CD4-positive, alpha-beta memory T cell (primary cell): ENCODE measurements at regions not wholly inside any gene's neighbourhood (a gene's known extent, or its start where the extent isn't known, plus 50 kb on each side); places are given as distances from the start of the nearest gene placed in this dataset.
"Not testable (repeated sequence)": the region's sequence is repeated elsewhere in the genome, so short reads cannot be mapped to it uniquely, and the experiment has no call there.

Experiments
- CTCF ChIA-PET: fragments of 350-600 bp; sonication (Branson Sonifier 250); formaldehyde crosslinking; loops from one replicate; lab custom pipeline; 2021; ENCODE audit warnings: inconsistent platforms; ENCODE audit not compliant: partially characterized antibody; lab: Charles Lee
- POLR2A ChIA-PET: fragments of 350-600 bp; sonication (Branson Sonifier 250); formaldehyde crosslinking; loops from one replicate; lab custom pipeline; 2021; ENCODE audit not compliant: partially characterized antibody; lab: Charles Lee
- DNase-seq, 5 donors: peaks; one replicate each; pipeline versions ENCODE4 v3.0.0 to v3.0.0-alpha.2; 2020 to 2022; ENCODE audit warnings: mixed read lengths in 1 of 5
- H3K27ac ChIP-seq: one replicate; pipeline ENCODE4 v1.7.0; 2013; ENCODE audit warnings: low read depth, low read length
- H3K27me3 ChIP-seq: 2 replicates; pipeline ENCODE4 v1.7.0; 2013; ENCODE audit warnings: mild to moderate bottlenecking, low read length, moderate library complexity; ENCODE audit not compliant: insufficient read depth
- H3K36me3 ChIP-seq: 2 replicates; pipeline ENCODE4 v1.7.0; 2013; ENCODE audit warnings: mild to moderate bottlenecking, low read length, moderate library complexity; ENCODE audit not compliant: insufficient read depth
- H3K4me1 ChIP-seq: 2 replicates; pipeline ENCODE4 v1.7.0; 2013; ENCODE audit warnings: mild to moderate bottlenecking, low read length, moderate library complexity; ENCODE audit not compliant: insufficient read depth
- H3K4me3 ChIP-seq, 2 donors: one replicate each; pipeline ENCODE4 v1.7.0; 2013; ENCODE audit warnings: low read length in 2 of 2, mild to moderate bottlenecking in 1 of 2
- H3K9me3 ChIP-seq, 2 donors: one replicate each; pipeline ENCODE4 v1.7.0; 2013; ENCODE audit warnings: low read length in 2 of 2, control low read depth in 1 of 2; ENCODE audit not compliant: control insufficient read depth in 1 of 2
- H3K27ac Mint-ChIP-seq, 7 donors: one replicate each; pipeline ENCODE4 v1.8.0; 2020 to 2021; ENCODE audit warnings: mixed read lengths in 7 of 7, mild to moderate bottlenecking in 6 of 7, inconsistent platforms in 3 of 7, moderate library complexity in 3 of 7
- H3K27me3 Mint-ChIP-seq, 2 donors: one replicate each; pipeline ENCODE4 v1.8.0; 2020 to 2021; ENCODE audit warnings: mixed read lengths in 2 of 2
- H3K36me3 Mint-ChIP-seq, 2 donors: one replicate each; pipeline ENCODE4 v1.8.0; 2020 to 2021; ENCODE audit warnings: mixed read lengths in 2 of 2, inconsistent platforms in 1 of 2, mild to moderate bottlenecking in 1 of 2
- H3K4me1 Mint-ChIP-seq, 4 donors: one replicate each; pipeline ENCODE4 v1.8.0; 2020 to 2021; ENCODE audit warnings: mixed read lengths in 4 of 4, mild to moderate bottlenecking in 1 of 4
- H3K4me3 Mint-ChIP-seq, 8 donors: one replicate each; pipeline ENCODE4 v1.8.0; 2020 to 2021; ENCODE audit warnings: mixed read lengths in 8 of 8, mild to moderate bottlenecking in 7 of 8, moderate library complexity in 6 of 8, inconsistent platforms in 3 of 8
- H3K9me3 Mint-ChIP-seq, 8 donors: one replicate each; pipeline ENCODE4 v1.8.0; 2020 to 2021; ENCODE audit warnings: mixed read lengths in 8 of 8, mild to moderate bottlenecking in 5 of 8, inconsistent platforms in 3 of 8, moderate library complexity in 1 of 8
- intact Hi-C: fragments of 100-400 bp; cut with micrococcal nuclease; formaldehyde crosslinking; loops from one replicate; pipeline ENCODE4 v1.15.1; 2023

DNA sequence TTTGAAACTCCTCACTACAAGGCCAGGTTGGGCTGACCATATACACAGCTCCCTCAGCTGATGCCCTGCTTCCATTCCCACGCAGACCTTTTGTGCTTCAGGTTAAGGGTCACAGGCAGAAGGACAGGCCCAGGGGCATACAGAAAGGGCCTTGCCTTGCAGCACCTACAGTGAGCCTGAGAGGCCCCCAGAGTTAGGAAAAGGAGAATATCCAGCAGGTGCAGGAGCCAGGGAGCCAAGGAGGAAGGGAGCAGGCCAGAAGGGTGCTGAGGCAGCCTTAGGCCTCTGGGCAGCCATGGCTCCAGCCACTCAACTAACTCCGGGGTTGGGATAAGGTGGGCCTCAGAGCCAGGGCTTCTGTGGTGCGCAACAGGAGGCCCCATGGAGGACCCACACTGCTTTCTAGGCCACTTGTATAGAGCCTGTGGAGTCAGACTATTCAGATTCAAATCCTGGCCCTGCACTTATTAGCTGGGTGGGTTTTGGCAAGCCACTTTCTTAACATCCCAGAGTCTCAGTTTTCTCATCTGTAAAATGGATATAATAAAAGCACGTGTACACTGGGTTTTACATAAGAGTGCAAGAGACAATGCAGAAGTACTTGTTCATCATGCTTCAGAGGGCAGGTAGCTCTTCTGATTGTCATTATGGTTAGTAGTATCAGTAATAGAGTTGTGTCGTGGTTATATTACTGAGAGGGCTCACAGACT, 214.6 kb upstream of the HAAO start:
- Mint-ChIP-seq H3K36me3 (peaks cover 0 to 7% of the 10 kb centered on the region in 2 donors), H3K9me3 (peaks cover 0 to 12% (median 6%) of the 10 kb centered on the region in 8 donors), H3K4me1 (peaks cover 0 to 2% (median 0%) of the 10 kb centered on the region in 4 donors), H3K4me3 (no peak overlapping the region), H3K27me3 (peaks cover 0 to 1% of the 10 kb centered on the region in 2 donors), H3K27ac (no peak overlapping the region)
- Histone ChIP-seq H3K27ac (no peak overlapping the region), H3K27me3 (no peaks in the 10 kb centered on the region), H3K9me3 (no peaks in the 10 kb centered on the region), H3K4me1 (no peaks in the 10 kb centered on the region), H3K4me3 (no peak overlapping the region), H3K36me3 (no peaks in the 10 kb centered on the region)
- no peak for DNase-seq
- ChIA-PET POLR2A (no interaction called here), CTCF (no interaction called here)
- intact Hi-C loops: no loop called here

DNA sequence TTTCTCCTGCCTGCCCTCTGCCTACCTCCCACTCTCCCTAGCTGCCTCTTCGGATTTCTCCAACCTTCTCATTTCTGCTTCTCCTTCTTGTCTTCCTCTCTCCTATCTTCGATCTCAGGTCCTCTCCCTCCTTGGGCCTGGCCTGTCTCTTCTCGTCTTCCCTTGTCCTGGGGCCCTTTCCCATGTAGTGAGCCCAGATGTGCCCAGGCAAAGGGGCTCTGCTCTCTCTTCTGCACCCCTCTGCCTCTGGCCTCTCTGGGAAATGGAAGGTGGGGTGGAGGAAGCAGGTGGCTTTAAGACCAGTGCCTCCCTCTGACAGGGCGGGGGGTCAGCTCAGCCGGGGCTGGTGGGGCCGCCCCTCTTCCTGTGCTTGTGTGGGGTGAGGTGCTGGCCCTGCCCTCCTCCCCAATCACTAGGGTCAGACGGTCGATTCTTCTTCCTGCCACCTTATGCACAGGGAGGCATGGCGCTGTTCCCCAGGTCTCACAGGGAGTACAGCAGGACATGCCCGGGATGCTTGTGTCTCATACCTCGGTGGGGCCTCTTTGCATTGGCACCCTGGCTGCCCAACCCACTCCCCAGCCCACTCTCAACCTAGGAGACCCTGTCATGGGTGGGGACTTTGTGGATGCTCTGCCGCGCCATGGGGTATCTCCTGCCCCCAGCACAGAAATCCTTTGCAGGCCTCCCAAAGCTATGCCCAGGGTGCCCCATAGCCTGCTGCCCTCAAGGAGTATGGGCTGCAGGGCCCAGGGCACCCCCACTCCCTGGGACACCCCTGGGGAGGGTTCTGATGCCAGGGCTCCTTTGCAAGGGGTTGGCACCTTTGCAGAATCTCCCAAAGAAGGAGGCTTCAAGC, 213.8 kb upstream of the HAAO start:
- Histone ChIP-seq H3K36me3 (no peaks in the 10 kb centered on the region), H3K27ac (no peak overlapping the region), H3K27me3 (no peaks in the 10 kb centered on the region), H3K4me1 (no peaks in the 10 kb centered on the region), H3K9me3 (no peaks in the 10 kb centered on the region), H3K4me3 (no peak overlapping the region)
- CTCF ChIA-PET: no interaction called here
- Mint-ChIP-seq H3K4me1 (peaks cover 0 to 2% (median 0%) of the 10 kb centered on the region in 4 donors), H3K36me3 (peaks cover 0 to 7% of the 10 kb centered on the region in 2 donors), H3K9me3 (peaks cover 0 to 12% (median 6%) of the 10 kb centered on the region in 8 donors), H3K4me3 (no peak overlapping the region), H3K27ac (peak overlapping the region in 1 of 7 donors; percentile 53), H3K27me3 (peaks cover 0 to 3% of the 10 kb centered on the region in 2 donors)
- intact Hi-C loops: no loop called here
- POLR2A ChIA-PET: no interaction called here
- no peak for DNase-seq

DNA sequence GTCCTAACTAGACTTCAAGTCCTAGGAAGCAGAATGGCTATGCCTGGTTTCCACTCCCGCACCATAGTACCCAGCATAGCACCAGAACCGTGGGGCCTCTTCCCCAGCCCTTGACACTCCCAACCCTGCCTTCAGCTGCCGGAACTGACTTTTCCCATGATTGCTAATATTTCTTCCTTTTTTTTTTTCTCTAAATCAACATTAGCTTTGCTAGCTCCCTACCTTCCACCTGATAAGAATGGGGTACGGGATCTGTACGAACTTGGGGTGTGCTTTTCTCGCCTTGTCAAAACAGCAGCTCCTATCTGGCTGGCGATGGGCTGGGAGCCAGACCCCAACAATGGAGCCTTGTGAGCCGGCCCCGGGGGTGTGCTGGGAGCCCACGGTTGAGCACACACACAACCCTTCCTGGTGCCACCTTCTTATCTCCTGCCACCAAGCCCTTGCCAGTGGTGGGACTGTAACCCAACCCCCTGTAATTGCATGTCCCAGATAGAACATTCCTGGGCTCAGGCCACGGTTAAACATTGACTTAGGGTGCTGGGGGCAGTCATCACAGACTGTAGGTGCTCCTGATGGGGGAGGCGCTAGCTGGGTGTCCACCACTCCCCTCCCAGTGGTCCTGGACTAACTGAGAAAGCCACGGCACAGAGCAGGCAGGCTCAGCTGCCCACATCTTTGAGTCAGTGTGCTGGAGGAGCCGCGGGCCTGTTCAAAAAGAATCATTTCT, 213.0 kb upstream of the HAAO start:
- Histone ChIP-seq H3K27me3 (no peaks in the 10 kb centered on the region), H3K4me3 (no peak overlapping the region), H3K4me1 (no peaks in the 10 kb centered on the region), H3K9me3 (no peaks in the 10 kb centered on the region), H3K27ac (no peak overlapping the region), H3K36me3 (no peaks in the 10 kb centered on the region)
- H3K36me3 Mint-ChIP-seq: peaks cover 0 to 7% of the 10 kb centered on the region in 2 donors
- no peaks in the 10 kb centered on the region for H3K4me1 Mint-ChIP-seq
- ChIA-PET CTCF (no interaction called here), POLR2A (no interaction called here)
- peaks cover 0 to 4% of the 10 kb centered on the region in 2 donors for H3K27me3 Mint-ChIP-seq
- H3K9me3 Mint-ChIP-seq: peaks cover 0 to 12% (median 6%) of the 10 kb centered on the region in 8 donors
- no peak for DNase-seq
- no peak overlapping the region for H3K4me3 Mint-ChIP-seq
- no peak overlapping the region for H3K27ac Mint-ChIP-seq
- intact Hi-C loops: no loop called here

DNA sequence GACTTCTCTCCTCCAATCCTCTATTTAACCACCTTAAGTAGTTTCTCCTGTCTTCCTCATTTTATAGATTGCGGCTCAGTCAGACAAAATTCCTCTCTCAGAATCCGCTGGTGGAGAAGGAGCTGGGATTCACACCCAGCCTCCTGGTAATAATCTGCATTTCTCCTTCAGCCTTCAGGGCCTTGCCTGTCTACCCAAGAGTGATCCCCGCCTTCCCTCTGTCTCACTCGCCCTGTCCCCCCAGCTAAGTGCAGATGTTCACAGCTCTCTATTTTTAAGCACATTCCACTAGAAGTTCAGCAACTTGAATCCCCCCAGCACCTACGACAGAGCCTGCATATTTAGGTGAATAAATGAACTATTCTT, 212.5 kb upstream of the HAAO start:
- Mint-ChIP-seq H3K27ac (no peak overlapping the region), H3K9me3 (peaks cover 0 to 12% (median 6%) of the 10 kb centered on the region in 8 donors), H3K4me1 (no peaks in the 10 kb centered on the region), H3K36me3 (peaks cover 0 to 7% of the 10 kb centered on the region in 2 donors), H3K27me3 (peaks cover 0 to 4% of the 10 kb centered on the region in 2 donors), H3K4me3 (no peak overlapping the region)
- no peak overlapping the region for H3K27ac ChIP-seq
- CTCF ChIA-PET: no interaction called here
- H3K36me3 ChIP-seq: no peaks in the 10 kb centered on the region
- H3K4me1 ChIP-seq: no peaks in the 10 kb centered on the region
- intact Hi-C loops: no loop called here
- H3K4me3 ChIP-seq: no peak overlapping the region
- POLR2A ChIA-PET: no interaction called here
- no peaks in the 10 kb centered on the region for H3K9me3 ChIP-seq
- no peaks in the 10 kb centered on the region for H3K27me3 ChIP-seq
- DNase-seq: no peak

DNA sequence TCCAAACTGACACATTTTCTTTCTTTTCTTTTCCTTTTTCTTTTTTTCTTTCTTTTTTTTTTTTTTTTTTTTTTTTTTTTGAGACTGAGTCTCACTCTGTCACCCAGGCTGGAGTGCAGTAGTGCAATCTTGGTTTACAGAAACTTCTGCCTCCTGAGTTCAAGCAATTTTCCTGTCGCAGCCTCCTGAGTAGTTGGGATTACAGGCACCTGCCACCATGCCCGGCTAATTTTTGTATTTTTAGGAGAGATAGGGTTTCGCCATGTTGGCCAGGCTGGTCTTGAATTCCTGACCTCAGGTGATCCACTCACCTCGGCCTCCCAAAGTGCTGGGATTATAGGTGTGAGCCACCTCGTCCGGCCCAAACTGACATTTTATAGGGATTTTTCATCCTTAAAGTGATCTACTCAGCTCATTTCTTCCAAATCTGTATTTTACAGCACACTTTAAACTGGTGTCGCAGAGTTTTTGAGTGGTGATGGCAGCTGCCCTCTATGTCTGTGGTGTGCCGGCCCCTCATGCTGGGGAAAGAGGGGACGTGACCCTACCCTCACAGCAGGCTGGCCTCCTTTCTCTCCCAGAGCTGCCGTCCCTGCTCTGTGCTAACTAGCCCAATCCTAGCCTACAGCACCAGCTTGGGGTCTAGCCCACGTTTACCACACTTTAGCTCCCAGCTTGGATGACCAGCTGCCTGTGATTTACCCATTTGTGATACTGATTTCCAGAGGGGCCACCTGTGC, 211.9 kb upstream of the HAAO start:
- H3K4me3 Mint-ChIP-seq, H3K27ac ChIP-seq, H3K4me1 Mint-ChIP-seq, H3K27ac Mint-ChIP-seq, H3K4me3 ChIP-seq, intact Hi-C loops, H3K36me3 Mint-ChIP-seq, H3K9me3 ChIP-seq, DNase-seq, POLR2A ChIA-PET, H3K27me3 Mint-ChIP-seq, H3K36me3 ChIP-seq, H3K27me3 ChIP-seq, H3K4me1 ChIP-seq, CTCF ChIA-PET: not testable (repeated sequence)
- H3K9me3 Mint-ChIP-seq: peaks cover 0 to 12% (median 6%) of the 10 kb centered on the region in 8 donors

DNA sequence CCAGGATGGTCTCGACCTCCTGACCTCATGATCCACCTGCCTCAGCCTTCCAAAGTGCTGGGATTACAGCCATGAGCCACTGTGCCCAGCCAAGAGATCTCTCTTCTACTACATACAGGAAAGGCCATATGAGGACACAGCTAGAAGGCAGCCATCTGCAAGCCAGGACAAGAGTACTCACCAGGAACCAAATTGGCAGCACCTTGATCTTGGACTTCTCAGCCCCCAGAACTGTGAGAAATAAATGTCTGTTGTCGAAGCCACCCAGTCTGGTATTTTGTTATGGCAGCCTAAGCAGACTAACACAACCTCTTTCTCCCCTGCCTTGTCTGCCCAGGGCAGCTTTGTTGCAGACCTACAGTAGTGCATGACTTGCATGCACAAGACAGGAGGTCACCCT, 211.3 kb upstream of the HAAO start:
- Mint-ChIP-seq H3K4me1 (no peaks in the 10 kb centered on the region), H3K4me3 (no peak overlapping the region), H3K27me3 (peaks cover 0 to 3% of the 10 kb centered on the region in 2 donors), H3K27ac (peak overlapping the region in 1 of 7 donors; percentile 72), H3K36me3 (peaks cover 0 to 7% of the 10 kb centered on the region in 2 donors), H3K9me3 (peaks cover 0 to 12% (median 6%) of the 10 kb centered on the region in 8 donors)
- ChIA-PET CTCF (no interaction called here), POLR2A (no interaction called here)
- intact Hi-C loops: no loop called here
- DNase-seq: no peak
- Histone ChIP-seq H3K27ac (no peak overlapping the region), H3K4me3 (no peak overlapping the region), H3K4me1 (no peaks in the 10 kb centered on the region), H3K27me3 (no peaks in the 10 kb centered on the region), H3K36me3 (no peaks in the 10 kb centered on the region), H3K9me3 (no peaks in the 10 kb centered on the region)
